AG09319 (cell line): ENCODE measurements at regions not wholly inside any gene's neighbourhood (a gene's known extent, or its start where the extent isn't known, plus 50 kb on each side); places are given as distances from the start of the nearest gene placed in this dataset.

Experiments used
- DNase-seq: peaks from one replicate; pipeline ENCODE4 v3.0.0-alpha.2; 2010; ENCODE audit warnings: low read depth; ENCODE audit errors: extremely low read depth
- TF ChIP-seq, protein P1 (sequence below): IDR thresholded peaks from 2 replicates; pipeline ENCODE4 v1.5.1; 2011; ENCODE audit warnings: low read depth, mild to moderate bottlenecking, inconsistent platforms, low read length, moderate library complexity

DNA sequence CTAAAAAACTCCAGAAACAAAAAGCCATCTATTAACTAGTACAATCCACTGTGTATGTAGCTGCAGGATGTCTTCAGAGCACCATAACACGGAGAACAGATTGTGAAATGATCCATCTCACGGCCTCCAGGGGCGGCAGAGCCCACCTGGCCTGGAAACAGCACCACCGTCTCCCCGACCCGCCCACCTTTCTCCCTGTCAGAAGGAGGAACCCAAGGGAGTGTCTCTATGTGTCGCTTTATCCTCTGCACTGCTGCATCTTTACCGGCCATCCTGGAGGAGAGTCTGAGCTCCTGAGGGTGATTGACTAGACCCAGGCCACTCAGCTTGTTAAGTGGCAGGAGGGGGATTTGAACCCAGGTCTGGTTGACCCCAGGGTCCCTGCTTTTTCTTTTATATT, 405.0 kb downstream of the MATN1 start:
- DNase-seq = no peak
- TF ChIP-seq, protein P1, sequence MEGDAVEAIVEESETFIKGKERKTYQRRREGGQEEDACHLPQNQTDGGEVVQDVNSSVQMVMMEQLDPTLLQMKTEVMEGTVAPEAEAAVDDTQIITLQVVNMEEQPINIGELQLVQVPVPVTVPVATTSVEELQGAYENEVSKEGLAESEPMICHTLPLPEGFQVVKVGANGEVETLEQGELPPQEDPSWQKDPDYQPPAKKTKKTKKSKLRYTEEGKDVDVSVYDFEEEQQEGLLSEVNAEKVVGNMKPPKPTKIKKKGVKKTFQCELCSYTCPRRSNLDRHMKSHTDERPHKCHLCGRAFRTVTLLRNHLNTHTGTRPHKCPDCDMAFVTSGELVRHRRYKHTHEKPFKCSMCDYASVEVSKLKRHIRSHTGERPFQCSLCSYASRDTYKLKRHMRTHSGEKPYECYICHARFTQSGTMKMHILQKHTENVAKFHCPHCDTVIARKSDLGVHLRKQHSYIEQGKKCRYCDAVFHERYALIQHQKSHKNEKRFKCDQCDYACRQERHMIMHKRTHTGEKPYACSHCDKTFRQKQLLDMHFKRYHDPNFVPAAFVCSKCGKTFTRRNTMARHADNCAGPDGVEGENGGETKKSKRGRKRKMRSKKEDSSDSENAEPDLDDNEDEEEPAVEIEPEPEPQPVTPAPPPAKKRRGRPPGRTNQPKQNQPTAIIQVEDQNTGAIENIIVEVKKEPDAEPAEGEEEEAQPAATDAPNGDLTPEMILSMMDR = no peak

DNA sequence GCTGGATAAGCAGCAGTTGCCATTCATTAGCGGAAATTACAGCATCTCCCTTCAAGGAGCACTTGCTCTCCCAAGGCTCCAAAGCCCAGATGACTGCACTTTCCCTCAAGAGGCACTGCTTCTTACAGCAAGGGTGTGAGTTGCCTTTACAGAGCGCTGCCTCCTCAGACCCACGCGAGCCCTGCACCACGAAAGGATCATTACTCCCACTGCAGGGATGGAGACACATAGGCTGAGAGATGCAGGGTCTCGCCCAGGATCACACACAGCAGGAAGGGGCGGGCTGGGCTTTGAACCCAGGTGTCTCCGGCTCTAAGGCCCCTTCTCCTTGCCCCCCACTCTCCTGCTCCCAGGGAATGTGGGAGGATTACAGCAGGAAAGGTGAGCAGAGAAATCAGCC, 405.5 kb downstream of the MATN1 start:
- DNase-seq = no peak
- TF ChIP-seq, protein P1 = no peak

DNA sequence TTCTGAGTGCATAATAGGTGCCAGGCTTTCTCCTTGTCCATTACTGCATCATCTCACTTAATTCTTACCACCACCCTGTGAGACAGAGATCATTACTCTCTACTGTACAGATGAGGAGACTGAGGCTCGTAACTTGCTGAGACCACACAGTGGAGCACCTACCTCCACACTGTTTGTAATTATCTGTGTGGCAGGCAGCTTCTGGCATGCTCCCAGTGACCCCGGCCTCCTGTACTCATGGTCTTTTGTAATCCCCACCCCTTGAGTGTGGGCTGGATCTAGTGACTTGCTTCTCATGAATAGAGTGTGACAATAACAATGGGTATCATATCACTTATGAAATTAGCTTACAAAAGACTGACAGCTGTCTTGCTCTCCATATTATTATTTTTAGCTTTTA, 407.3 kb downstream of the MATN1 start:
- TF ChIP-seq, protein P1 = no peak
- DNase-seq = no peak

DNA sequence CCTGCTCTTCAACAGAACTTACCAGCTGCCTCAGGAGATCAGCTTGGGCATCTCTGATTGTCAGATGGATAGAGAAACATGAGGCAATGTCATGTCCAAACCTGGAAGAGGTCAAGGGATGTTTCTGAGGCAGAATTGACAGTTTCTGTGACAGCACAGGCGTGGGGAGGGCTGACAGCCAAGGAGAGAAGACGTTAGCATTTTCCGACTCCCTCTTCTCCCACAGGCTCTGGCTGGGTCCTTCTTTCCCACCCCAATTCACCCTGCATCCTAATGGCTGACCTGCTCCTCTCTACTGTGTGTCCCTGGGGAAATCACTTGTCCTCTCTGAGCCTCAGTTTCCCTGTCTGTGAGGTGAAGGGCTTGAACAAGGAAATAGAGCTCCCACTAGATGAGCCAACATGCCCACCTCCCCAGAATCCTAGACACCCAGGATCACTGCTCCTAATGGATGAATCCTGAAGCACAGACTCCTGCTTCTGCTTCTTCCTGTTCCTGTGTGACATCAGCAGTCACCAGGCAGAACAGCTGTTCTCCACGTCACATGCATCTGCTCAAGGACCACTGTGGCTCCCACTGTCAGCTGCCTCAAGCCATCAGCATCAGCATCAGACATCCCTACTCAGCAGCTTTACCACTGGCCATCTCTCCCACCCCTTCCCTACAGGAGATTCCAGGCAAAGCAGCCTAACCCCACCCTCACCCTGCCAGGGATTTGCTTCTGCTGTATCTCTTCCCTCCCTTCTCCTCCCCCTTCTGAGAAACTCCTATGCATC, 408.0 kb downstream of the MATN1 start:
- TF ChIP-seq, protein P1 = no peak
- DNase-seq = no peak

DNA sequence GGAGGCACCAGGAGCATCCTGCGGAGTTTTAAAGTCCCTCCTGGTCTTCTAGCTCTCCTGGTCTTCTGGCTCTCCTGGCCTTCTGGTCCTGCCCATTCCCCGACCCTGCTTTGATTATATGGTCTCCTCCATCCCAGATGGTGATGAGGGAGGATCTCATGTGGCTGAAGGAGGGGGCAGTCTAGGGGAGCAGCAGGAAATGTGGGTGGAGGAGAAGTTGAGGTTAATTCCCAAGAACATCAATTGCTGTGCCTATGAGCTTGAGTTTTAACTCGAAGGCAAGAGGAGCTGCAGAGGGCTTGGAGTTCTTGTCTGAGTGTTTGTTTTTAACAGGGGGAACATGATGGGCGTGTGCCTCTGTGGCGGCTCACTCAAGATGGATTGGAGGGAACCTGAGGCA, 408.8 kb downstream of the MATN1 start:
- TF ChIP-seq, protein P1 = no peak
- DNase-seq = no peak

DNA sequence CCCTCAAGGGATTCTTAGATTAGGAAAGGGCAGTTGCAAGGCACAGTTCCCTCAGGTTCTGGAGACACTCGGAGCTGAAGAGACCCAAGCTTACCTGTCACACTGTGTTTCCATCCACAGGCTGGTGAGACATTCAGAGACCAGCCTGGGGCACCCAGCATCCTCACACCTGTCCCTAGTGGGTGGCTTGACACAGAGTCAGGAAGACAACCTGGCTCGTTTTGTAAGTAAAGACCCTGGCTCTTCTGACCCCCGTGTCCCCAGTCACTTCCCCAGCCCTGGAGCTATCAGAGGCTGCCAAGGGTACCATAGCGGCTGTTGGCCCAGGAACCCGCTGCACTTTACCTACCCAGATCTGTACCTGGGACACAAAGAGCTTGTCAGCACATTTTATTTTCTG, 409.8 kb downstream of the MATN1 start:
- TF ChIP-seq, protein P1 = no peak
- no peak for DNase-seq

DNA sequence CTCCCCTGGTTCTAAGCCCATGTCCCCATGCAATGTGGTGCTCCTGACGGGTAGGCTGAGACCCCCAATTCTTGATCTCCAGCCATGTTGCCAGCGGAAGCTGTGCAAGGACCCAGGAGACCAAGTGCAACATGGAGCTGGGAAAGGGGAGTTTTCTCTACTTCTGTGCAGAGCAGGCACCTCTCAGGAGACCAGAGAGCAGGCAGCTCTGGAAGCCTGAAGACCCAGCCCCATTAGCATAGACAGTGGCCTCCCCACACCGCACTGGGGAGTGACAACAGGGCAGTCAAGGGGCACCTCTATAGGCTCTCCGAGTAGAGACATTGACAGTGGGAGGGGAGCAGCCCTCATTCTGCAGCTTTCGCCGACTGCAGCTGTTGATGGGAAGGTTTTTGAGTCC, 410.2 kb downstream of the MATN1 start:
- no peak for DNase-seq
- TF ChIP-seq, protein P1 = no peak
